ENCODE measurements at regions not wholly inside any gene's neighbourhood (a gene's known extent, or its start where the extent isn't known, plus 50 kb on each side); places are given as distances from the start of the nearest gene placed in this dataset.
A peak's percentile ranks its signal among the peaks of the same experiment; 100 is the strongest.

GRCh38 chr2:16404551-16405300 is 260.9 kb downstream of the CYRIA start:
- H3K27me3 ChIP-seq (ENCODE audit: low read depth): no peaks in the 10 kb centered on the region
- no peak overlapping the region for H3K4me3 ChIP-seq
- intact Hi-C loops (cut with micrococcal nuclease): no loop called here
- no peak for TF ChIP-seq CTCF (IDR thresholded peaks at IDR 0.05; ENCODE audit: borderline replicate concordance)
- H3K36me3 ChIP-seq: no peaks in the 10 kb centered on the region
- H3K27ac ChIP-seq (replicated peaks): no peak overlapping the region
- H3K9me3 ChIP-seq (replicated peaks): no peaks in the 10 kb centered on the region
- peaks cover 33% of the 10 kb centered on the region for H3K4me1 ChIP-seq
- no peak for DNase-seq

GRCh38 chr2:16404146-16404545 is 261.5 kb downstream of the CYRIA start:
- H3K27me3 ChIP-seq (ENCODE audit: low read depth): no peaks in the 10 kb centered on the region
- H3K9me3 ChIP-seq (replicated peaks): no peaks in the 10 kb centered on the region
- H3K27ac ChIP-seq (replicated peaks): no peak overlapping the region
- H3K4me1 ChIP-seq: peaks cover 31% of the 10 kb centered on the region
- no peak overlapping the region for H3K4me3 ChIP-seq
- H3K36me3 ChIP-seq: no peaks in the 10 kb centered on the region
- TF ChIP-seq CTCF (IDR thresholded peaks at IDR 0.05; ENCODE audit: borderline replicate concordance): no peak
- intact Hi-C loops (cut with micrococcal nuclease): no loop called here
- no peak for DNase-seq

- Histone ChIP-seq H3K4me3 (no peak overlapping the region), H3K36me3 (no peaks in the 10 kb centered on the region), H3K27me3 (ENCODE audit: low read depth) (no peaks in the 10 kb centered on the region), H3K9me3 (replicated peaks) (no peaks in the 10 kb centered on the region), H3K27ac (replicated peaks) (no peak overlapping the region), H3K4me1 (peaks cover 21% of the 10 kb centered on the region)
- no peak for TF ChIP-seq CTCF (IDR thresholded peaks at IDR 0.05; ENCODE audit: borderline replicate concordance)
- intact Hi-C loops (cut with micrococcal nuclease): no loop called here
- no peak for DNase-seq
These were observed 262.7 kb downstream of the CYRIA start for GRCh38 chr2:16402891-16403290.

GRCh38 chr2:16401761-16402300 is 263.8 kb downstream of the CYRIA start:
- H3K4me3 ChIP-seq: no peak overlapping the region
- no peaks in the 10 kb centered on the region for H3K27me3 ChIP-seq (ENCODE audit: low read depth)
- no peaks in the 10 kb centered on the region for H3K9me3 ChIP-seq (replicated peaks)
- peaks cover 11% of the 10 kb centered on the region for H3K4me1 ChIP-seq
- no peak for DNase-seq
- no peak for TF ChIP-seq CTCF (IDR thresholded peaks at IDR 0.05; ENCODE audit: borderline replicate concordance)
- no peaks in the 10 kb centered on the region for H3K36me3 ChIP-seq
- intact Hi-C loops (cut with micrococcal nuclease): no loop called here
- H3K27ac ChIP-seq (replicated peaks): no peak overlapping the region

GRCh38 chr2:16400127-16400623 is 265.5 kb downstream of the CYRIA start:
- no peak overlapping the region for H3K27ac ChIP-seq (replicated peaks)
- TF ChIP-seq CTCF (IDR thresholded peaks at IDR 0.05; ENCODE audit: borderline replicate concordance): no peak
- H3K9me3 ChIP-seq (replicated peaks): no peaks in the 10 kb centered on the region
- peak; percentile 51 for DNase-seq
- H3K36me3 ChIP-seq: no peaks in the 10 kb centered on the region
- H3K4me3 ChIP-seq: no peak overlapping the region
- H3K27me3 ChIP-seq (ENCODE audit: low read depth): no peaks in the 10 kb centered on the region
- intact Hi-C loops (cut with micrococcal nuclease): no loop called here
- peaks cover 7% of the 10 kb centered on the region for H3K4me1 ChIP-seq

All from left ventricle myocardium inferior (tissue), 1 donor.